HG03469 (cell line): ENCODE measurements at regions not wholly inside any gene's neighbourhood (a gene's known extent, or its start where the extent isn't known, plus 50 kb on each side); places are given as distances from the start of the nearest gene placed in this dataset.

Experiments
- ATAC-seq: cut with Tn5 transposase; IDR thresholded peaks from one replicate; pipeline ENCODE4 v1.9.1; 2021; ENCODE audit warnings: mild to moderate bottlenecking, moderate library complexity, moderate number of reproducible peaks; ENCODE audit not compliant: unreplicated experiment

GRCh38 chr4:57291911-57292310 lies 181.7 kb upstream of the IGFBP7 start:
- no peak for ATAC-seq

- no peak for ATAC-seq
These were observed 177.8 kb upstream of the IGFBP7 start for GRCh38 chr4:57287687-57288604.

DNA sequence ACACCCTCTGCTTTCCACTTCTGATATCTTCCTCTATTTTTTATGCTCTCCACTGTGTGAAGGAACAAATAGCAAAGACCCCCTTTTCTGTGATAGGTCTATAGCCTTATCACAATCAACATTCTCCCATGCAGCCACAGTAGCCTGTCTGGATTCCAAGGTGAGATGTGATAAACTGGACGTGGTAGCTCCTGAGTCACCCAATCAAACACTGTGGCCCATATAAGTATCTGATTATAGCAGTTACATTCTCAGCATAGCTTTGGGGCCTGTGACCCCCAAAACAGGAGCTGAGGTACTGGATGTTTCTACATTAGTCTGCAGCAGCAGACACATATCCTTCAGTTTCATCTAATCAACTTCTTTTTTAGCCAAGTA lies 172.7 kb upstream of the IGFBP7 start:
- no peak for ATAC-seq

GRCh38 chr4:57280481-57280880 lies 170.3 kb upstream of the IGFBP7 start:
- no peak for ATAC-seq

DNA sequence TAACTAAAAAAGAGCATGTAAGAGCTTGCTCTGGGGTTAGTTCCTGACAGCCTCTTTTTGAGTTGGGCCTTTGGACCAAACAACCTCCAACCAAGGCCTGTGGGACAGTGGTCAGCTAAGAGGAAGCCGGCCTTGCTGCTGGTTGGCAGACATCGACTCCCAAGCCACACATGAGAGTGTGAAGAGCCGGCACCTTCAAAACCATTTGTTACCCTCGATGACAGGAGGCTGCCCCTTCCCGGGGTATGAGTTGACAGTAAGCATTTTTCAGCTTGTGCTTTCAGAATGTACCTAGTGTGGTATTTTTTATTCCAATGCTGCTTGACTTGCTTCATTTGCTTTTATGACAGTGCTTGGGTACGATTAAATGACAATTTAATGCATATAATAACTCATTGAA lies 168.6 kb upstream of the IGFBP7 start:
- no peak for ATAC-seq

DNA sequence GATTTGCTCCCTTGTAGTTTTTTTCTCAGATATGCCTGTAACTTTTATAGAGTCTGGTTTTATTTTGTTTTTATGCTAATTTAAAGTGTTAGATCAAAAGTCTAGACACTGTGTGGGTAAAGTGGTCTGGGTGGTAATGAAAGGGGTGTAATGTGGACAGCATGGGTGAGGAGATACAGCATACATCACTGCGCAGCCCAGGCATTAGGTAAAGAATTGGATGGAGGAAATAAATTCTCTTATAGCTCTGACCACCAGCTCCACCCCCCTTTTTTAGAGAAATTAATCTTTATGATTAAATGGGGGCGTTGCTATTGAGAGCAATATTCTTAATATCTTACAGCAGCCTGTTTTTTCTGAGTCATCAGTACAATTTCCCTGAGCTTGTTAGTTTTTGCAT lies 163.9 kb upstream of the IGFBP7 start:
- no peak for ATAC-seq

DNA sequence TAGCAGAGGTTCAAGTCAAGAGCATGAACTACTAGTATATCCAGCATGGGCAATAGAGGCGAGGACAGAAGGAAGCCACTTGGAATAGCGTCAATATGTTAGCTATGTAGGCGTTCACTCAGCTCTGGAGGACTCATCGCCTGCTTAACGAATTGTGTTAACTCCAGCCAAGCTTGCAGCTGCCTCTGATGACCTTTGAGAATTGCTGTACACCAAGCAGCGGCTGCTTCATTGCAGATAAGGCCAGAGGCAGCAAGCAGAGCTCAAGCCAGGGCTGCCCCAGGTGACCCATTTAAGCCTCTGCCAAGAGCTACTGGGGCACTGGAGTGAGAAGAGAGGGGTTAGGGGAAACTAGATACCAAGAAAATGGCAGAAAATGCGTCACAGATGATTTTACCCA lies 160.2 kb upstream of the IGFBP7 start:
- no peak for ATAC-seq

GRCh38 chr4:57265831-57266582 lies 155.8 kb upstream of the IGFBP7 start:
- ATAC-seq, result no peak

GRCh38 chr4:57254754-57255153 lies 144.6 kb upstream of the IGFBP7 start:
- no peak for ATAC-seq

- no peak for ATAC-seq
These were observed 138.9 kb upstream of the IGFBP7 start for GRCh38 chr4:57249083-57249482.

GRCh38 chr4:57243076-57243475 lies 132.9 kb upstream of the IGFBP7 start:
- no peak for ATAC-seq

DNA sequence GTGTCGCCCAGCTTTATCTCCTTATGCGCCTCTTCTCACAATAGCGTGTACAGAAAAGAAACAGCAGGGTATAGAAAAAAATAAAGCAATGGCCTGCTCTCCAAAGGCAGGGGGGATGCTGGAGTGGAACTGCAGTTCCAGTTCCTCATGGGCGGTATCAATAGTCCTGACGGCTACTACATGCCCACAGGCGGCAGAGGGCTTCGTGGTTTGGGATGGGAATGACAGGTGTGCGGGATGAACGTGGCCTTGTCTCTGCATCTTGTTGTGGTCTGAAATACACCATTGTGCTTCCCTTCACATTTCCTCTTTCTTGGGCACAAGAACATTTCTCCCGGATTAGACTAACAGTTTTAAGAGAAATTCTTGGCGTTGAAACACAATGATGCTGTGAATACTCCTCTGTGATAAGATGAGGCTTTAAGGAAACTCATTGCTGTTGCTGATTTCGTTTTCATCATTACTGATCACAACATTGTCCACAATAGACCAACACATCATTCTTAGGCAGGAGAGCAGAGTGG lies 124.1 kb upstream of the IGFBP7 start:
- ATAC-seq, result no peak

- no peak for ATAC-seq
These were observed 123.2 kb upstream of the IGFBP7 start for GRCh38 chr4:57233386-57233785.

DNA sequence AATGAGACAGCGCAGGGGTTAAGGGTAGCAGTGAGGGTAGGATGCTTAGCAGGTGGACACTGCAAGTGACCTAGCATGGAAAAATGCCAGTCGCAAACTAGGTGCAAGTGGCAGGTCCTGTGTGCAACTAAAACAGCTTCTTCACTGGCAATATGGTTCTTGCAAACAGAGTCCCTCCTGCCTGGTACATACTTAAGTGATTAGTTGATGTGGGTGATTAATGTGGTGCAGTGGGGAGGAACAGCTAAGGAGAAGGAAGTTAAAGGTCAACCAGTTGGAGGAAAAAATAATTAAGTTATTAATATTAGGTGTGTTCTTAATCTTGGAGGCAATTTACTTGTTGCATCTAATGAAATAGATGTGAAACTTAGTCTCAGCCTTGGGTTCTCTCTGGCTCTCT lies 121.6 kb upstream of the IGFBP7 start:
- ATAC-seq, result no peak

DNA sequence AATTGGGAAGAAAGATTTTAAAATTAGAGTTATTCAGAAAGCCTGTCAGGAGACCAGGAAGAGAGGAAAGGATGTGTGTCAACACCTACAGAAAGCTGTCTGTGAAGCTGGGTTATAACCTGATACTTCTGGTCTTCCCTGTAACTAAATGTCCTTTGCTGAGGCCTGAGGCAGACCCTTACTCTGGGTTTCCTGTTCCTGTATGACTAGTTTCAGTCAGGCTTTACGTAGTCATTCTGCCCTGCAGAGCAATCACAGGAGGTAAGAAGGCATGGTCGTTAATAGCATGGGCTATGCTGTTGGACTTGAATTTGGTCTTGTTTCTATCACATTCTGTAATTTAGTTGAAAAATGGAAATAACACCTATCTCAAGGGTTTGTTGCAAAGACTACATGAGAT lies 110.5 kb upstream of the IGFBP7 start:
- ATAC-seq, result no peak

DNA sequence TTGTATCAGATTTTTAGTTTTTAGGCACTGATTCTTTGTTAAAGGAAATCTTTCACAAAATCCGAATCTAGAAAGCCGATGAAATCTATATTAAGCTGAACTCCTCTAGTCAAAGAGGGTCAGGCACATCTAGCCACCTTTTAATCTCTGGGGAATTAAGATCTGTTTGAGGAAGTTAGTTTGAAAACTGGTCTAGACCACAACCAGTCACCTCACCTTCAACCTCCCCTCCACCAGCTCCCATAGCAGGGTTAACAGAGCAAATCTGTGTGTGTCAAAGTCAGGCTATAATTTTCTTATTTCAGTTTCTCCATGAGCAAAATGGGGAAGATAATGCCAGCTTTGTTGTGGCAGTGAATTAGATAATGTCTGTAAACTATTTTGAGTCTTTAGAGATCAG lies 110.0 kb upstream of the IGFBP7 start:
- ATAC-seq, result peak; percentile 77

DNA sequence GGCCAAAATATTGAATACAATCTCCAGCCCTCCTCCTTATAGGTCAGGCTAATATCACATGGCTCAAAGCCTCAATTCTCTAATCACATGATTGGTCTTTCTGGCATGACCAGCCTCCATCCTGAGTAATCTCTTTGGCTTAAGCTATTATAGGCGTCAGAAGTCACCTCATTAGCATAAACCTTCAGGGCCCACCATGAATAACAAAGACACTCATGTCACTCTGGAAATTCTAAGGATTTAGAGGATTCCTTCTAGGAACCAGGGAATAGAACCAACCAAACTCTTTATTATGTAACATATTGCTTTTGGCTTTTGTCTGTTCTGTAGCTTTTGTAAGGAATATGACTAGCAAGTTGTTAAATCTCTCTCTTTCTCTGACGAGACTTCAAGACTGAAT lies 109.2 kb upstream of the IGFBP7 start:
- ATAC-seq, result no peak

DNA sequence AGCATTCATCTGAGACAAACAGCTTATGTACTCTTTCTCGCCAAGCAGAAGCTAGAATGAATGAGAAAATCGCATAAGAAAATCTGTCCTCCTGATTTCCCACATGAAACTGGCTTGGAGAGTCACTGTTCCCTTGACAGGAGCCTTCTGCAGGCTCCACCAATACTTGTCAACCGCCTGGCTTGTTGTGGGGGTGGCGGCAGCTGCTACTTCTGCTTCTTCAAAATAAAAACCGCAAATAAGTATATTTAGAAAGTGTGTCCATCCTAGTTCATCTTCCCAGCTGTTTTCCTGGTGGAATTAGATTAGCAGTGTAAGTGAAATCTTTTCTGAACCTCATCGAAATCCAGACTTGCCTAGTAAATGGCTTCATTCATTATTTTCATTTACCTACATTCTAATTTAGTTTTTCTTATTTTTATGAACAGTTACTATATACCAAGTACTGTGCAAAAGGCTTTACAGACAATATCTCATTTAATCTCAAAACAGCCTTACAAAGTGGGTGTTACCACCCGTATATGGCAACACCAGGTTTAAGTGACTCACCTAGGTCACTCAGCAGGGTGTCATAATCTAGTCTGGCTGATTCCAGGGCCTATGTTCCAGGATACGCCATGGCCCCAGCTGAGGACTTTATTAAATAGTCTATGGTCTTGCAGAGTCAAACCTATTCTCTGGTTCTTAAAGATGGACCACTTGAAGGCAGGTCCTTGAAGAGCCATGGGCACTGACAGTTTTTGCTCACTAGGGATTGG lies 104.6 kb upstream of the IGFBP7 start:
- no peak for ATAC-seq

DNA sequence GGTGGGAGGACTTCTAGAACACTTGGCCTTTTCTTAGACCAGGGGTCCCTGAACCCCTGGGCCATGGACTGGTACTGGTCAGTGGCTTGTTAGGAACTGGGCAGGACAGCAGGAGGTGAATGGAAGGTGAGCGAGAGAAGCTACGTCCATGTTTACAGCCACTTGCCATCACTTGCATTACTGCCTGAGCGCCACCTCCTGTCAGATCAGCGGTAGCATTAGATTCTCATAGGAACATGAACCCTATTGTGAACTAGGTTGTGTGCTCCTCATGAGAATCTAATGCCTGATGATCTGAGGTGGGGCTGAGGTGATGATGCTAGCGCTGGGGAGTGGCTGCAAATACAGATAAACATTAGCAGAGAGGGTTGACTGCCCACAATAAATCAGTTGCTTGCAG lies 100.9 kb upstream of the IGFBP7 start:
- ATAC-seq, result no peak

- ATAC-seq, result no peak
These were observed 96.0 kb upstream of the IGFBP7 start for GRCh38 chr4:57206172-57206571.

DNA sequence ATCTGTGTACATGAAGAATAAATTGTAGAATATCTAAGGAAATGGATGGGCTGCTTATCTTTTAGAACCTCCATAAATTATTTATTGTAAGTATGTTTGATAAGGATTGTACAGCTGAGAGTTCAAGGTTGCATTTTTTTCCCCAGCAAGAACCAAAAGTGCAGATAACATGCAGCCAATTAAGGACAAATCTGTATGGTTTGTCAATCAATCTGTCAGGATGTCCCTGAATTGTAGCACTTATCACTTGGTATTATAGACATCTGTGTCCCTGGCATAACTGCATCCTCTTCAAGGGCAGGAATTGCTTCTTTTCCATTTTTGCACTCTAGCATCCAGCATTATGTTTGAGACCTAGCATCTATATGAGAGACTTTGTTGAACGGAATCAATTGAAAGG lies 95.4 kb upstream of the IGFBP7 start:
- ATAC-seq, result no peak
